HG03064 (cell line): ENCODE measurements at regions not wholly inside any gene's neighbourhood (a gene's known extent, or its start where the extent isn't known, plus 50 kb on each side); places are given as distances from the start of the nearest gene placed in this dataset.
"Not testable (repeated sequence)": the region's sequence is repeated elsewhere in the genome, so short reads cannot be mapped to it uniquely, and the experiment has no call there.

Experiments used
- ATAC-seq: cut with Tn5 transposase; IDR thresholded peaks from one replicate; pipeline ENCODE4 v1.9.1; 2021; ENCODE audit warnings: low read depth; ENCODE audit not compliant: unreplicated experiment

DNA sequence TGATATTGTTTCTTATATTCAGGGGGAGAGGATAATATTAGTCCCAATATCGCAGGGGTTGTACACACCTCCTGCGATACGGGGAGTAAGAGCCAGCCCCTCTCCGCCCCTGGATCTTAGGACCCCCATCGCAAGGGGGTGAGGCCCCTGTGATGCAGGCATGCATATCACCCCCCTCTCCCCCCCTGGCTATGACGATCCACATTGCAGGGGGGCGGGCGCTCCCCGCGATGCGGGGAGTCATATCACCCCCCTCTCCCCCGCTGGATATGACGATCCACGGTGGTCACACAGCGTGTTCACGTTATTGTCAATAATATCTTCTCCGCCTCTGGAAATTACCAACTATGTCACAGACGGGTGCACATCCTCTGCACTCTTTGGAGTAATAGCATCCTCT lies 420.7 kb downstream of the DIRAS2 start:
- ATAC-seq: not testable (repeated sequence)

DNA sequence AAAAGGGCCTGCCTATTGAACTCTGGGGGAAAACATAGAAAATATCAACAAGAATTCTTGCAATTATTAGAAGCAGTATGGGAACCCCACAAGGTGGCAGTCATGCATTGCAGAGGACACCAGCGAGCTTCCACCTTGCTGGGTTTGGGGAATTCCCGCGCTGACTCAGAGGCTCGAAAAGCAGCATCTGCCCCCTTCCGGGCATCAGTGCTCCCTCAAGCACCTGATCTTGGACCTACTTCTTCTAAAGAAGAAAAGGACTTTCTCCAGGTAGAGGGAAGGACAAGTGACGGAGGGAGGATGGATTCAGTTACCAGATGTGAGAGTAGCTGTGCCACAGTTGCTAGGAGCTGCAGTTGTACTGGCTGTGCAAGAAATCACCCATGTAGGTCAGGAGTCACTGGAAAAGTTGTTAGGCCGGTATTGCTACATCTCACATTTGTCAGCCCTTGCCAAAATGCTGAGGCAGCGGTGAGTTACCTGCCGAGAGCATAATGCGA lies 415.7 kb downstream of the DIRAS2 start:
- ATAC-seq: not testable (repeated sequence)

DNA sequence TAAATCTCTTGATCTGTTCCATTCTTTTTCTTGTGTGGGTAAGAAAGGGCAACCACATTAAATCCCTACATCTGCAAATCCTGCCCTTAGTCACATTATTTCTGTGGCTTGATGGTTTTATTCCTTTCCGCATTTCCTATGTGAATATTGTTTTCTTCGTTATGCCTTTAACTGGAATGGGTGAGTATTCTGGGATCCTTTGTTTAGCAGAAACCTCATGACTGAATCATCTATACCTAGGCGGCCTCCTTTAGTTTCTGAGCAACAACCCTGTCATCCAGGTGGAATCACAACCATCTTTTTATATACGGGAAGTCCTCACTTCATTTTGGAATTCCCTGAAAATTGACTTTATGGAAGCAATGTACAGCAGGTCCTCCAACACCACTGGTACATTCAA lies 409.5 kb downstream of the DIRAS2 start:
- ATAC-seq: not testable (repeated sequence)

DNA sequence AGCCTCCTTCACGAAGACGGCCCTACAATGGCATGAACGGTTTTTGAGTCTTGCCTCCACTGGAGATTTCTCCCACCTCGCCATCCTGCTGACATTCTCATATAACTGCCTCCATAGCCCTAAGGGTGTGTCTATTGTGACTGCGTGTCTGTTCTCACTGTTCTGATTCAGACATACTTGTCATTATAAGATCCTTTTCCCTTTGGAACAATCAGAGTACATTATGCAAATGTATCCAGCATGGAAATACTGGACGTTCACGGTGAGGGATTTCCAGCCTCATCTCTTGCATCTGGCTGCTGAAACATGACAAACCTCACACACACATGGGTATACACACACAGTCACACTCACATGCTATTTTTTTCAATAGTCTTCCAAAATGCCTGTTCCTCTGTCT lies 402.1 kb downstream of the DIRAS2 start:
- no peak for ATAC-seq

DNA sequence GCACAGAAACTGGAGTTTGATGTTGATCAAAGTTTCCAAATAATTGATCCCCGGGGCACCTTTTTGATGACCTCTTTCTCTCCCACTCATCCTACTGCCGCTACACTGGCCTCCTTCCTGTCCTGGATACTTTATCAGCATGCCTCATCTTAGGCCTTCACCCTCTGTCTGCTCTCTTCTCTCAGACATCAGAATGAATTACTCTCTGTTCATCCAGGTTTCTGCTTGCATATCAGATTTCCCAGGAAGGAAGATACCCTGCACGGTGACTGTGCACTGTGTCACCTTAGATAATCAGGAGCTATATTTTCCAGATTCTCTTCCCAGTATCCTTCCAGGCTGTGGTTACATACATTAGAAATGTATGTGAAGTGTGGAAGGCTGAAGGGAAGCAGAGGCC lies 397.0 kb downstream of the DIRAS2 start:
- no peak for ATAC-seq

DNA sequence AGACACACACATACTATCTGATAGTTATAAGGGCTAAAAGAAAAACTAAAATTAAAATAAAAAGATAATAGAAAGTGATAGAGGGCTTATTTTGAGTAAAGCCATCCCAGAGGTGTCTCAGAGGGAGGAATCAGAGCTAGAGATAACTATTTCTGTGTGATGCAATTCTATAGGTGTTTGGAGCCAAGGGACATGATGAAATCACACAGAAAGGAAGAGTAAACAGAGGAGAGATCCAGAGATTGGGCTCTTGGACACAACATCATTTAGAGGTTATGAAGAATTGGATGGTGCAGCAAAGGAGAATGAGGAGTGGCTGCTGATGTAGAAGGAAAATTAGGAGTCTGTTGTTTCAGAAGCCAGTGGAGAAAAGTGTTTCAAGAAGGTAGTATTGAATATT lies 393.5 kb downstream of the DIRAS2 start:
- no peak for ATAC-seq

DNA sequence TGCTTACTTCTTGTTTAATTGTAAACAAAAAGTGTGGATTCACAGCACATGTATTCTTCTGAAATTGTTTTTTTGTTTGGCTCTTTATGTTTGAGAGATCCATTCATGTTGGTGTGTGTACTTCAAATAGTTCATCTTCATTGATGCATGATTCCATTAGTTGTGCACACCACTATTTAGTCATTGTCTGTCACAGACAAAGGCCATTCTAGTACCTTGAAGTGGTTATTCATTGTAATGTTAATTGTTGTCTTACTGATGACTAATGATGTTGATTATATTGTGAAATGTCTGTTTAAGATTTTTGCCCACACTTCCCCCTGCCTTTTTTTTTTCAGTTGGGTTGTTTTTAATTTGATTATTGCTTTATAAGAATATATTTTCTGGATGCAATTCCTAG lies 391.3 kb downstream of the DIRAS2 start:
- no peak for ATAC-seq

DNA sequence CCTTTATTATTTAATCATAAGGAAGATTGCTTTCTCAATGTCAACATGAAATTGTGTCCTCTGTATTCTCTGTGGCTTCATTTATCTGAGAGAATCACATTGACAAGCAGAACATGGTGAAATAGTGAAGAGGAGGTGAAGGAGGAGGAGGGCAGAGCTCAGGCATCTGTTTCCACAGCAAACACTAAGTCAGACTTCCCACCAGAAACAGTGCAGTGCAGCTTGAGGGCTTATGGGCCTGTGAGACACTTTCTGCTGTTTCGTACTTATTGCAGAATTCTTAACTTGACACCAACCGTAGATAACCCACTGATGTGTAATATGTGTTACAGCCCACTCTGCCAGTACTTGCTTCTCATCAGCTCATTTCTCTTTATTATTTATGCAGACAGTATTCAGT lies 386.3 kb downstream of the DIRAS2 start:
- no peak for ATAC-seq

DNA sequence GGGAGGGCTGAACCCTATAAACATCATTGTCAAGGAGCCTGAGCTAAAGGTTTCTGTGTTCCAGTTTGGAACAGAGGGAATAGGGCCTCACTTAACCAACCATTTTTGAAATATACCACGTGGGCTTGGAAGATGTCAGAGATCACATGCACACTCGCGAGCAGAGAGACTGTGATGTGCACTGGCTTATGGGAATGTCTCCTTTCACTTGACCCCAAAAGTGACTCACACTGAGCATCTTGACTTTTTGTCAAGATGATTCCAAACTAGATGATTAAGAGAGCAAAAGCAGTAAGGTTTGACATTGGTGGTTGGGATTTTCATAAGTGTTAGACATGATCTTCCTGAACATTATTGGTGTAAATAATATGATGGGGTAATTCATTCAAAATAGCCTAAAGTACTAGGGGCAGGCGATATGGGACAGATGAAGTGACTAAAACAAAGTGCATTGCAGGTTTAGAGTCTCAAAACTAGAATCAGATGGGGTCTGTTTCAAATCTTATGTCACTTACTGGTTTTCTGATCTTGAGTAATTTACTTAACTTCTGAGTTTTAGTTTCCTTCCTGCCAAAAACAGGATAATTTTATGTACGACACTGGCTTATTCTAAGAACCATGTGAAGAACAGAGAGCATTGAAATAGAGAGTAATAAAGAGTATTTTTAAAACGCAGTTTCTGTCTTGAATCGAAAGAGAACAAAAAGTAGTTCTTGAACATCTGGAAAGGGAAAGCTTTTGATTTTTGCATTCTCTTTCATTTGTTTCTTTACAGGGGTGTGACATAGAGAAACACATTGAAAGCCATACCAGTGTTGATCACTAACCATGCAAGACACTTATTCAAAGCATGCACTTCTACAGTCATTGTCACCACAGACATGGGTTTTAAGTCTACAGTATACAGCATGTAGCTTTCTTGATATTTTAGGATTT lies 383.0 kb downstream of the DIRAS2 start:
- no peak for ATAC-seq

DNA sequence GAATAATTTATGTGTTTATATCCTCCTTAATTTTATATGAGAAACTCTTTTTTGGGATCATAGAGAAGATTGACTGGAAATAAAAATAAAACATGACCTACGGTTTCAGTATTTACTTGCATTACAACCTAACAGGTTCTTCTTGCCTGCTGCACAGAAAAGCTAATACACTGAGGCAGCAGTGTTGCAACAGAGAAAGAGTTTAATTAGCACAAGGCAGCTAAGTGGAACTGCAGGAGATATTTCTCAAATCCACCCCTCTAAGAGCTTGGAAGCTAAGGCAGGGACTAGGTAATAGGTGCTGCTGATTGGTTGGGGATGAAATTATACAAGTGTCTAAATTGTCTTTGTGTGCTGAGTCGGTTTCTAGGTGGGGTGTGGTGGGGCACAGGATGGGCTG lies 380.9 kb downstream of the DIRAS2 start:
- ATAC-seq: no peak

DNA sequence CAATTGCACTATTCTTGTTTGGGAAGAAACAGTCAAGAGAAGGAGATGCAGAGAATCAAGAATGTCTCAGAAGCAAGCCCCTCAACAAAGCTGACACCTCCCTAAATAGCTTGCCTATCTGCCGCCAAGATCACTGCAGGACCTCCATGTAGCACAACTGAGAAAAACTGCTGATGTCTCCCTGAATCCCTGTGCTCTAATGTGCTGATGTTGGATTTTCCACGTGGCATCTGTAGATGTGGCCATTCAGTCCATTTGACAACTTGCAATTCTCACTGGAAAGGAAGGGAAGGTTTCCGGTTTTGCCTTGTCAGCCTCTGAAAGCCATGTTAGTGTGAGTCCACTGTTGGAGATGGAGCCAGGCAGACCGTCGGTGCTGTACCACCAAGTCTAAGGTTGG lies 374.0 kb downstream of the DIRAS2 start:
- no peak for ATAC-seq

DNA sequence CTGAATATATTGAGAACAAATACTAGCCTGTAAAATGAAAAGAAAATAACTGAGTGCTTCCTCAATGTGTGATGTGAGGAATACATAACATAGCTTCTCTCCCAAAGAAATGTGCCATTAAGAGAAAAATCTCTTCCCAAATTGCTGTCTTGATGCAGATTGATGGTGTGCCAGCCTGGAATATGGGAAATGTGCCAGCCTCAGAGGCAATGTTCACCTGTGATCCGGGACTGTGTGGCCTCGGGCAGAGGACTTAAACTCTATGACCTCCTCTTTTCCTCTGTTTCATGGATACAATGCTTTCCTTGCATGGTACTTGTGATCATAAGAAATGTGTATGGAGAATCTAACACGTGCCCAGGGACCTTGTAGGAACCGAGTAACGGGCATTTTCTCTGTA lies 370.9 kb downstream of the DIRAS2 start:
- no peak for ATAC-seq

DNA sequence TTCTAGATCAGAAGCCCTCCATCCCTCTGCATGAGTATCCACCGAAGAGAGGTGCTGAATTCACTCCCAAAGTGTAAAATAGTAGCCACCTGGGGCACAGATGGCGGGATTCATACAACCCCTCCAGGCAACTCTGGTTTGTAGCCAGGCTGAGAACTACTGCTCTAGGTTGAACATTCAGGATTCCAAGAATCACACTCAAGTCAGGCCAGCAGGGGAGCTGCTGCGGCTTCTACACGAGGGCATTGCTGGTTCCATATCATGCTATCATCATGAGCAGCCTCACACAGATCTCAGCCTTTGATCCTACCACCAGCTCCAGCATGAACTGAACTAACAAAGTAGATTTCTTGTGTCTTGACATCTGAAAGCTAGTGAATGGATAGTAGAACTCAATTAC lies 367.9 kb downstream of the DIRAS2 start:
- ATAC-seq: no peak

DNA sequence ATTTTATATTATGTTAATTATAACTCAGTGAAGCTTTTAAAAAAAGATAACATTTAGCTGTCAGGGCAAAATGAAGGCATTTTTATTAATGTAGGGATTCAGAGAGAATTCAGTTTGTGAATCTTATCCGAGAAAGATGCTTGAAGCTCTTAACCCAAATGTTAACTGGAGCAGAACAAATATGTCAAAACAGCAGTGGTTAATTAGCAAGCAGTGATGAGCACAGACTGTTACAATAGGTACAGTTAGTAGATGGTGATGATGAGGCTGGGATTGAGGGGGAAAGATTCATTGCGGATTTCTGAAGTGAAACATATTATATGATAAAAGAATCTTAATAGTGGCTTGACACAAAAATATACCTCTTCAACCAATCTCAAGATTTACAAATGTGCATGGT lies 356.7 kb downstream of the DIRAS2 start:
- no peak for ATAC-seq

DNA sequence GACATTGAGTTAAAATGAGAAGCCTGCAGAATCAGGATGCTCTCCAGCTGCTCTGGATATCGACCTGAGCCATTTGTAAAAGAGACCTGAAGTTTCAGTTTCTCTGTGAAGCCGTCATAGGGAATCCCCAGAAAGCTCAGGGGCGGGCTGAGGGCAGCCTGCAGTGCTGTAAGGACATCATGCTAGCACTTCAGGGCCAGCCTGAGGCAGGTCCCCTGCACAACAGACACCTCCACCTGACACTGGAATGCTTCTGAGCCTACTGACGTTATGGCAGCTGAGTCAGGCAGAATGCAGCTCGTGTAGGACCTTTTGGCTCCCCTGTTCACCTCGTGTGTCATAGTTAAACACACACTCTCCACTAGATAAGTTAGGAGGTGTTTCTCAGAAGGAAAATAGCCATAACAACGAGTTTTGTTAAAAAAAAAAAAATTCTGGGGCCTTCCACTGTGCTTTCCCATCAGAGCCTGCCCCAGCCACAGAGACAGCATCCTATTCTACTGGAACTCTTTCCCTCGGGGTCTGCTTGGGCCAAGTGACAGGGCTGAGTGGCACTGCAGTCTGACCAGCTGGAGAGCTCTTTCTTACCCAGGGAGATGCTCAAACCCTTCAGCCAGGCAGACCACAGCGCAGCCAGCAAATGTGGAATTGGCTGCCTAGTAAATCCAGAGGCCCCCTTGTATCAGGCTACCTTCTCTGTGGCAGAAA lies 354.9 kb downstream of the DIRAS2 start:
- peak; percentile 81 for ATAC-seq

DNA sequence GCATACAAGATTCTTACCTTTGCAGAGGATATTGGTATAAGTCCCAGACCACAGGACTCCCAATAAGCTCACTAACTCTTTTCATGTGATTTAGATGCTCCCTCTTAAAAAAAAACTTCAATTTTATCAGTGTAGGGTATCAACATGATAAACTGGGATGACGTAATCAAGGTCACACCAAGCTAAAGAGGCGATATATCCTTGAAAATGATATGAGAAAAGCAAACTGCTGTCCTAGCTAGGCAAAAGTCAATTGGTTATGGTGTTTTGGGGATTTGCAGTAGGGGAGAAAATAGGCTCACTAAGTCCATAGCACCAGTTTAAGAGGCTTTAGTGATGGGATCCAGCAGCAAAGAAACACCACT lies 354.4 kb downstream of the DIRAS2 start:
- ATAC-seq: no peak

DNA sequence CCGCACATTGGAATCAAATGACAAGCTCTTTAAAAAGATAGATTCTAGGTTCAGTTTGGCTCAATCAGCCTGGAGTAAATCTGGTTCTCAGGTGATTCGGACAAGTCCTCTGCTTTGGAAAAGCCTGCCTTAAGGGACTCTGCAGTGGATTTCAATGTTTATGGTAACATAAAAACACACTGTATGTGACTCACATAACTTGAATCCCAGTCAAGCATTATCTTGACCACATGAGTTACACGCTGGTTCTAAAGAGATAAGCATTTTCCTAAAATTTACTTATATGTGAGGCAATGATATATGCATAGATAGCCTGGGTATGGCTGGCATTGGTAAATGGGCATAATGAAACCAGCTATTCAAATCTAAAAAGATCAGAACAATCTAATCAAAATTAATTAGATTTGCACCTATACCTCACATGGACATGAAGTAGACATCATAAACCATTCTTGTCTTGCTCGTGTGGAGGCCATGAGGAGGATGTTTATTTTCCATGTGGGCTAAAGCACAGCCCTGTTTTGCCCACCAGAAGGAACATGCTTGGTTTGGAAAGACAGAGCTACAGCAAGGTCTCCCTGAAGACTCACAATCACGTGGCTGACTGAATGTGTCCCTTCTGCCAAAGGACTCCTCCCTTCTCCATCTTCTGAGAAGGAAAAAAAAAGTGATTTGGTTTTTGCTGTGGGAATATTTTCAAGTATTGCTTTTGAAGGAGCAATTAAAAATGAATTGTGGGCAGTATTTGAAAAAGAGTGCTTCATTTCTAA lies 351.7 kb downstream of the DIRAS2 start:
- no peak for ATAC-seq

DNA sequence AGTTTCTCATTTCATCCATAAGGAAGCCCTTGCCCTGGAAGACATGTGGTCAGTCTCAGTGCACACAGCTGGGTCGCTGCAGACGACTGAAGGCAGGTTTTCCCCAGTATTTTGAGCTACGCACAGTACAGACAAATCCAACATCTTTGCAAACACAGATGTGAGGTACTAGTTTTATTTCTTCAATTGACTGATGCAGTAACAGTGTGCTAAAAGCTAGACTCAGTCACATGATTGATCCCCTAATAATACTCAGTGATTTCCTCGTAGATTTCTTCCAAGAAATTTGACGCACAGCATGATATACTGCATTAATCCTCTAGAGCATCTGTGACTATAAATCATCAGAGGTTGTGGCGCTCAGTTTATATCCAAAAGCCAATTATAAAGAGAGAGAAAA lies 346.1 kb downstream of the DIRAS2 start:
- ATAC-seq: no peak

DNA sequence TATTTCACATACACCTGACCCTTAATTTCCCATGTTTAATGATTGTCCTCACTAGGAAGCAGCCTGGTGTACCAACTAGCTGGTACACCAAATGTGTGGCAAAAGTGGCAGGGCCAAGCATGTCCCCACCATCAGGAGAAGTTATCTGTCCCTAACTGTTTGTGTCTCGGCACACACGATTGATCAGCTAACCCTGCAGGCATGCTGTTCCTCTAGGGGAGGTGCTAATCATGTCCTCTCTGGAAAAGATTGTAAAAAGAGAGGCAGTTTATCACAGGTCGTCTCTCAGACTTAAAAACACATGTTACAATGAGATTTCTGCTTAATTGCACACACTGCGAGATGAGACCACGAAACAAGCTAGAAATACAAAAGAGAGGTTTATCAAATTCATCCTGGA lies 342.7 kb downstream of the DIRAS2 start:
- ATAC-seq: no peak

DNA sequence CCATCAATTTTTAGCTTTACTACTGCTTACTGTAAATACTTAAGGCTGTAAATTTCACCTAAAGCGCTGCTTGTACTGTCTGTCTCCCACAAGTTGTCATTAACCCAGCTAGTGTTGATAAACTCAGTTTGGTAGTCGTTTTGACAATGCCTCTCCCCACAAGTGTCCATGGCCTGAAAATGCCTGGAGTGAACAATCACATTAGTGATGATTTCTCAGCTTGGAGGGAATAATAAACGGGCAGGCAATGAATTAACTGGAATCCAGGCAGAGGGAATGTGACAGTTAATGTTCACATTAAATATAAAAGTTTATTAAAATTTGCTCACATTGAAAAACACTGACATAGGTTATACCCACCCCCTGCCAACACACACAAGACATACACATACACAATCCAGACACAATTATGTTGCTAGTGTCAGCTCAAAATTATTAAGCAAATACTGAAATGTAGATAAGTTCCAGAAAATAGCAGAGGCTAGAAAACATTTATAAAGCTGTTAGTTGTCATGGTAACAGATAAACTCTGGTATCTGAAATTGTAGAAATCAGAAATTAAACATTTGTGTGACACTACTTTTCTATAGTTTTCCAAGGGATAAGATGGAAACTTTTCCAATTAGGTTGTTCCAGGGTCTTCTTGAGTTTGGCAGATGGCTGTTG lies 341.9 kb downstream of the DIRAS2 start:
- ATAC-seq: no peak

DNA sequence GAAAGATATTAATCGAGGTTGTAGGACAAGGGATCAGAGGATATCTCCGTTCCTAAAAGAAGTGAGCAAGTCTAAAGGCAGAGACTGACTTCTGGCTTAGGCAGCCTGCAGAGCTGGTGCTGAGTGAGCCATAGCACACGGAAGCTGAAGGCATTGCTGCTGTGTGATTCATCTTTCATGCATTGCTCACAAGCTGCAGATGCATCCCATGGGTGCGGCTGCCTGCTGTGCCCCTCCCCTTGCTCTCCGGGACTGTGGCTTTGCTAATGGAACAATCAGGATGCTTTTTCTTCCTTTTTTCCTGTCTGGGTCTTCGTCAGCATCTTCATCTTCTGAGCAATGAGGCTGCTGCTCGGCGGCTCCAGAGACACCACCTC lies 341.4 kb downstream of the DIRAS2 start:
- ATAC-seq: no peak
